Activated CD8-positive, alpha-beta T cell treated with anti-CD3 and anti-CD28 coated beads for 36 hours (primary cell): ENCODE measurements at regions not wholly inside any gene's neighbourhood (a gene's known extent, or its start where the extent isn't known, plus 50 kb on each side); places are given as distances from the start of the nearest gene placed in this dataset.

Experiments
- ATAC-seq: fragments of 200-7000 bp; cut with Tn5 transposase; one replicate; pipeline ENCODE4 v1.10.0; 2021; ENCODE audit warnings: mild to moderate bottlenecking, moderate library complexity
- CTCF ChIA-PET: fragments of 350-600 bp; sonication (Branson Sonifier 250); formaldehyde crosslinking; loops from one replicate; lab custom pipeline; 2021; ENCODE audit warnings: antibody characterized with exemption; lab: Charles Lee
- POLR2A ChIA-PET: fragments of 350-600 bp; sonication (Branson Sonifier 250); formaldehyde crosslinking; loops from one replicate; lab custom pipeline; 2021; ENCODE audit warnings: antibody characterized with exemption; lab: Charles Lee
- DNase-seq: peaks from one replicate; pipeline ENCODE4 v3.0.0-alpha.2; 2020
- H3K27ac Mint-ChIP-seq: one replicate; pipeline ENCODE4 v1.8.0; 2021; ENCODE audit warnings: mild to moderate bottlenecking, mixed read lengths
- H3K27me3 Mint-ChIP-seq: one replicate; pipeline ENCODE4 v1.8.0; 2021; ENCODE audit warnings: mixed read lengths
- H3K36me3 Mint-ChIP-seq: one replicate; pipeline ENCODE4 v1.8.0; 2021; ENCODE audit warnings: low read depth, mixed read lengths
- H3K4me1 Mint-ChIP-seq: one replicate; pipeline ENCODE4 v1.8.0; 2021; ENCODE audit warnings: low read depth, mixed read lengths
- H3K4me3 Mint-ChIP-seq: one replicate; pipeline ENCODE4 v1.8.0; 2021; ENCODE audit warnings: mild to moderate bottlenecking, moderate library complexity, mixed read lengths
- H3K9me3 Mint-ChIP-seq: one replicate; pipeline ENCODE4 v1.8.0; 2021; ENCODE audit warnings: mixed read lengths
- intact Hi-C: fragments of 100-400 bp; cut with micrococcal nuclease; formaldehyde crosslinking; loops from one replicate; pipeline ENCODE4 v1.10.0; 2022
- TF ChIP-seq, protein P1 (sequence below): fragments of 200-600 bp; IDR thresholded peaks from one replicate; pipeline ENCODE4 v1.8.0; 2022; ENCODE audit warnings: antibody characterized with exemption, mild to moderate bottlenecking

DNA sequence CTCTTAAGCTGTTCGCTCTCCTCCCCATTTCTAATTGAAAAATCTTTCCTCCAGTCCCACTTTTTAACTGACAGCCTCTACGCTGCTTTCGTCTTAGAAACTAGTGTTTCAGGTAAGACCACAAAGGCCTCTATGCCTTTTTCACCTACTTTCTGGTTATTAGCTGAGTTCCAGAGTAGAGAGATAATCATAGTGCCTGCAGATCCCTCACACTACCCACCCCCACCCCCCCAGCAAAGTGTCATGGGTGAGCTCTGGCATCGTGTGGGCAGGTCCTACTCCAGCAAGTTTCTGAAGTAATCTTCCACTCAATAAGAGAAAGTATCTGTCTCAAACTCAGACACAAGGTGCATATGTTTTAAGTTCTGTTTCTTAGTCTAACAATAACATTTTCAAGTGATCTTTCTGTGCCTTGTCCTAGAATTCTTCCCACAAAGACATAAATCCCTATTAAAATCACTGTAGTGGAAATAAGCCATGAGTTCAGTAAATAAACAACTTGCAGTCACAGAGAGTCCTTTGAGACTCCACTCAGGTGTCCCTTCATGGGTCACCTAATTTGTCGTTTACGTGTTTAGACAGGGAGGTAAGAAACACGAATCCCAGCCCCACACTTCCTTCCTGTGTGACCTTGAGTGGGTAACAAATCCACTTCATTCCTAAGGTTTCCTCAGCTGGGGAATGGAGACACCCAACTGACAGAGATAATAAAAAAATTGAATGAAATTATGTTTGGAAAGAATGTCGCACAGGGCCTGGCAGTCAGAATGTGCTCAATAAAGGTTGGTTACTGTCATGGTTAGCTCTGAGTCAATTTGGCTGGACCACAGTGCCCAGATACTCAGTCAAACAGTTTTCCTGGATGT, 228.9 kb upstream of the CAND1 start:
- H3K27me3 Mint-ChIP-seq, result peaks cover 9% of the 10 kb centered on the region
- ATAC-seq, result no peak
- no peak overlapping the region for H3K27ac Mint-ChIP-seq
- ChIA-PET CTCF (interaction anchor here (0.6 to 1.7 kb wide), 3 partner anchors 15 to 179 kb away, joined by 3 to 6 read pairs (median 3); no protein-coding TSS in a partner anchor), POLR2A (no interaction called here)
- intact Hi-C loops, result no loop called here
- H3K4me1 Mint-ChIP-seq, result peaks cover 5% of the 10 kb centered on the region
- DNase-seq, result no peak
- no peak overlapping the region for H3K4me3 Mint-ChIP-seq
- no peaks in the 10 kb centered on the region for H3K36me3 Mint-ChIP-seq
- TF ChIP-seq, protein P1, sequence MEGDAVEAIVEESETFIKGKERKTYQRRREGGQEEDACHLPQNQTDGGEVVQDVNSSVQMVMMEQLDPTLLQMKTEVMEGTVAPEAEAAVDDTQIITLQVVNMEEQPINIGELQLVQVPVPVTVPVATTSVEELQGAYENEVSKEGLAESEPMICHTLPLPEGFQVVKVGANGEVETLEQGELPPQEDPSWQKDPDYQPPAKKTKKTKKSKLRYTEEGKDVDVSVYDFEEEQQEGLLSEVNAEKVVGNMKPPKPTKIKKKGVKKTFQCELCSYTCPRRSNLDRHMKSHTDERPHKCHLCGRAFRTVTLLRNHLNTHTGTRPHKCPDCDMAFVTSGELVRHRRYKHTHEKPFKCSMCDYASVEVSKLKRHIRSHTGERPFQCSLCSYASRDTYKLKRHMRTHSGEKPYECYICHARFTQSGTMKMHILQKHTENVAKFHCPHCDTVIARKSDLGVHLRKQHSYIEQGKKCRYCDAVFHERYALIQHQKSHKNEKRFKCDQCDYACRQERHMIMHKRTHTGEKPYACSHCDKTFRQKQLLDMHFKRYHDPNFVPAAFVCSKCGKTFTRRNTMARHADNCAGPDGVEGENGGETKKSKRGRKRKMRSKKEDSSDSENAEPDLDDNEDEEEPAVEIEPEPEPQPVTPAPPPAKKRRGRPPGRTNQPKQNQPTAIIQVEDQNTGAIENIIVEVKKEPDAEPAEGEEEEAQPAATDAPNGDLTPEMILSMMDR, result no peak
- H3K9me3 Mint-ChIP-seq, result no peaks in the 10 kb centered on the region

DNA sequence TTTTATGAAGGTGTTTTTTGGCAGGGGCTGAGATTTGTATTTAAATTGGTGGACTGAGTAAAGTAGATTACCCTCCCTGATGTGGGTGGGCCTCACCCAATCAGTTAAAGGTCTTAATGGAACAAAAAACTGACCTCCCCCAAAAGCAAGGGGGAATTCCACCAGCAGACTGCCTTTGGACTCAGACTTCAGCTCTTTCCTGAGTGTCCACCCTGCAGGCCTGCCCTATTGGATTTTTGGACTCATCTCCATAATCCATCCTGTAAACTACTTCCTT, 228.4 kb upstream of the CAND1 start:
- ChIA-PET CTCF (interaction anchor here (1.2 to 1.7 kb wide), 2 partner anchors 15 to 121 kb away, joined by 3 to 6 read pairs; no protein-coding TSS in a partner anchor), POLR2A (no interaction called here)
- TF ChIP-seq, protein P1, result no peak
- ATAC-seq (no peak), DNase-seq (no peak)
- intact Hi-C loops, result no loop called here
- Mint-ChIP-seq H3K4me1 (peaks cover 5% of the 10 kb centered on the region), H3K9me3 (no peaks in the 10 kb centered on the region), H3K36me3 (no peaks in the 10 kb centered on the region), H3K27ac (no peak overlapping the region), H3K4me3 (no peak overlapping the region), H3K27me3 (peaks cover 11% of the 10 kb centered on the region)

DNA sequence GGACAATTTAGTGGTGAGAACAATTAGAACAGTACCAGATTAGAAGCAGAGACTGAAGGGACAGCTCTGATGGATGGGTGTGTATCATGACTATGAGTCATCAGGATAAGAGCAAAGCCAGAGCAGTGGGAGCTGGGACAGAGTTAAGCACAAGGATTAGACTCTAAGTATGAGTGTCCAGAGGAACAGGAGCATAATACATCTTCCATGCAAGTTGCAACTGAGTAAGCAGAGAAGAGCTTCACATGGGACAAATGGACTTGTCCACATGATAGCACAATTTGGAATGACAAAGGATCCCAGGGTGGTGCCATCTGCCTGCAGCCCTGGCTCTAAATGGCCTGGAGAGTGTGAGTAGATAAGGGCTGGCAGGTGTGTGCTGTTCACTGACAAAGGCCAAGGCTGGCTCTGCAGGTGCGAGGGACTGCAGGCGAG, 226.4 kb upstream of the CAND1 start:
- DNase-seq, result no peak
- Mint-ChIP-seq H3K9me3 (no peaks in the 10 kb centered on the region), H3K4me3 (no peak overlapping the region), H3K27me3 (peaks cover 9% of the 10 kb centered on the region), H3K36me3 (no peaks in the 10 kb centered on the region), H3K4me1 (peaks cover 5% of the 10 kb centered on the region), H3K27ac (no peak overlapping the region)
- ChIA-PET POLR2A (interaction anchor here (1.1 kb wide), 1 partner anchor 18 kb away, joined by 3 read pairs; no protein-coding TSS in a partner anchor), CTCF (no interaction called here)
- intact Hi-C loops, result no loop called here
- TF ChIP-seq, protein P1, result no peak
- no peak for ATAC-seq

DNA sequence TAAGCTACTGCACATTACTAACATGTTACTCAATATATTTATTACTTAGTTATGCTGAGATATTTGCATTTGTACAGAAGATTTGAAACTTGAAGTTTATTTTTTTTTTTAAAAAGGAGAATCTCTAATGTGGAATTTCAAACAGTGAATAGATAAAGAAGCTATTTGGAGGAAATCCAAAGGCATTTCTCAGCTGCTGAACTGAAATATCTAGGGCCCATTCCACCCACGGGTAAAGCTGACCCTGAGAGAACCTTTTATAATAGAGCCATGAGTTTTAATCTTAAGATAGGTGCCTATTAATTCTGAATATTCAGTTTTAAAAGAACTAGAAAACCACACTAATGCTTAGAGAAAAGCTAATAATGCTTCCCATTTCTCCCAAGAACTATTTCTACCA, 225.4 kb upstream of the CAND1 start:
- ATAC-seq (no peak), DNase-seq (no peak)
- Mint-ChIP-seq H3K27me3 (peaks cover 9% of the 10 kb centered on the region), H3K4me3 (no peak overlapping the region), H3K36me3 (no peaks in the 10 kb centered on the region), H3K4me1 (peaks cover 5% of the 10 kb centered on the region), H3K9me3 (no peaks in the 10 kb centered on the region), H3K27ac (no peak overlapping the region)
- TF ChIP-seq, protein P1, result no peak
- ChIA-PET CTCF (interaction anchor here (1.1 kb wide), 1 partner anchor 18 kb away, joined by 3 read pairs; no protein-coding TSS in a partner anchor), POLR2A (interaction anchor here (0.6 kb wide), 1 partner anchor 252 kb away, joined by 3 read pairs; no protein-coding TSS in a partner anchor)
- intact Hi-C loops, result no loop called here

DNA sequence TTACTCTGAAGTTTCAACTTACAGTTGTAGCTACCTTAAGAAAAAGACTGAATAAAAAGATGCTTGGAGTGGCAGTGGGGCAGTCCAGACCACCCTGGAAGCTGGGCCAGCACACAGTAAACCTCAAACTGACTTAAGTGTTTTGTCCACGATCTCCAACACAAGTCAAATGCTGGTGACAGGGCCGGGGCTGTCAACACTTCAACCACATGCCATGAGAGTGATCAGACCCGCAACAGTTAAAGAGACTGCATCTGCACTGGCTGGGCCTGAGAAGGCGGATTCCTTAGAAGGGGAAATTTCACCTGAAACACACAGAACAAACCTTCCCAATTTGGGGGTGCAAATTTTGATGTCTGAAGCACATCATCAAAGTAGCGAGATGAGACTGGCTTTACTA, 223.5 kb upstream of the CAND1 start:
- ATAC-seq (no peak), DNase-seq (no peak)
- no peaks in the 10 kb centered on the region for H3K9me3 Mint-ChIP-seq
- H3K27me3 Mint-ChIP-seq, result peaks cover 9% of the 10 kb centered on the region
- TF ChIP-seq, protein P1, result no peak
- ChIA-PET POLR2A (no interaction called here), CTCF (no interaction called here)
- H3K36me3 Mint-ChIP-seq, result no peaks in the 10 kb centered on the region
- H3K27ac Mint-ChIP-seq, result no peak overlapping the region
- no peak overlapping the region for H3K4me3 Mint-ChIP-seq
- H3K4me1 Mint-ChIP-seq, result no peaks in the 10 kb centered on the region
- intact Hi-C loops, result no loop called here
